Cardiac fibroblast (primary cell): ENCODE measurements at regions not wholly inside any gene's neighbourhood (a gene's known extent, or its start where the extent isn't known, plus 50 kb on each side); places are given as distances from the start of the nearest gene placed in this dataset.
A peak's percentile ranks its signal among the peaks of the same experiment; 100 is the strongest.

Experiments
- DNase-seq, 2 donors: peaks; one replicate each; pipeline versions ENCODE4 v3.0.0 to v3.0.0-alpha.2; 2010; ENCODE audit warnings: low read depth in 2 of 2
- H3K4me3 ChIP-seq, 2 donors: replicated peaks in 1 of 2; 1 replicate in 1 of 2; 2 replicates in 1 of 2; pipeline ENCODE4 v1.5.1; 2011; ENCODE audit warnings: low read depth in 2 of 2, low read length in 2 of 2, mild to moderate bottlenecking in 2 of 2, moderate library complexity in 1 of 2
- TF ChIP-seq, protein P1 (sequence below): IDR thresholded peaks from one replicate; pipeline ENCODE4 v1.5.1; 2011; ENCODE audit warnings: low read depth, mild to moderate bottlenecking, low read length, inconsistent platforms

- no peak for DNase-seq
- no peak overlapping the region for H3K4me3 ChIP-seq
- TF ChIP-seq, protein P1, sequence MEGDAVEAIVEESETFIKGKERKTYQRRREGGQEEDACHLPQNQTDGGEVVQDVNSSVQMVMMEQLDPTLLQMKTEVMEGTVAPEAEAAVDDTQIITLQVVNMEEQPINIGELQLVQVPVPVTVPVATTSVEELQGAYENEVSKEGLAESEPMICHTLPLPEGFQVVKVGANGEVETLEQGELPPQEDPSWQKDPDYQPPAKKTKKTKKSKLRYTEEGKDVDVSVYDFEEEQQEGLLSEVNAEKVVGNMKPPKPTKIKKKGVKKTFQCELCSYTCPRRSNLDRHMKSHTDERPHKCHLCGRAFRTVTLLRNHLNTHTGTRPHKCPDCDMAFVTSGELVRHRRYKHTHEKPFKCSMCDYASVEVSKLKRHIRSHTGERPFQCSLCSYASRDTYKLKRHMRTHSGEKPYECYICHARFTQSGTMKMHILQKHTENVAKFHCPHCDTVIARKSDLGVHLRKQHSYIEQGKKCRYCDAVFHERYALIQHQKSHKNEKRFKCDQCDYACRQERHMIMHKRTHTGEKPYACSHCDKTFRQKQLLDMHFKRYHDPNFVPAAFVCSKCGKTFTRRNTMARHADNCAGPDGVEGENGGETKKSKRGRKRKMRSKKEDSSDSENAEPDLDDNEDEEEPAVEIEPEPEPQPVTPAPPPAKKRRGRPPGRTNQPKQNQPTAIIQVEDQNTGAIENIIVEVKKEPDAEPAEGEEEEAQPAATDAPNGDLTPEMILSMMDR: peak; percentile 33
These were observed 1167.5 kb upstream of the ACVR2A start for GRCh38 chr2:146677280-146677679.

DNA sequence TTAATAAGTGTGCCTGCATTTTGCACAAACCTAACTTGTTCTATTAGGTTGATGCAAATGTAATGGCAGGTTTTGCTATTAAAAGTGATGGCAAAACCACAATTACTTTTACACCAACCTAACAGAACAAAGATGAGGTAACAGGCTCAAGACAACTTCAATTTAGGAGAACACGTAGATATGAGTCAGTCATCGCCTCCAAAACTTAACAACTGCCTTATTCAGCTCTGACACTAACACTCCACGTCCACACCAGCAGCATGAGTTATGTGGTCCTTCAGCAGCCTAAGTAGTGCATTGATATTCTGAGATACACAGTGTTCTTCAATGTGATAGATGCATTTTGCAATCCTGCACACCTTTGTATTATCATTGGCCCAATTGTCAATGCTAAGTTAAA is 1175.1 kb upstream of the ACVR2A start:
- TF ChIP-seq, protein P1: no peak

GRCh38 chr2:146666340-146666739 is 1178.5 kb upstream of the ACVR2A start:
- TF ChIP-seq, protein P1: no peak
- peak; percentile 10 to 72 for DNase-seq
- no peak overlapping the region for H3K4me3 ChIP-seq

More for the DNA sequence above, 1175.1 kb upstream of the ACVR2A start:
- H3K4me3 ChIP-seq: no peak overlapping the region
- no peak for DNase-seq

DNA sequence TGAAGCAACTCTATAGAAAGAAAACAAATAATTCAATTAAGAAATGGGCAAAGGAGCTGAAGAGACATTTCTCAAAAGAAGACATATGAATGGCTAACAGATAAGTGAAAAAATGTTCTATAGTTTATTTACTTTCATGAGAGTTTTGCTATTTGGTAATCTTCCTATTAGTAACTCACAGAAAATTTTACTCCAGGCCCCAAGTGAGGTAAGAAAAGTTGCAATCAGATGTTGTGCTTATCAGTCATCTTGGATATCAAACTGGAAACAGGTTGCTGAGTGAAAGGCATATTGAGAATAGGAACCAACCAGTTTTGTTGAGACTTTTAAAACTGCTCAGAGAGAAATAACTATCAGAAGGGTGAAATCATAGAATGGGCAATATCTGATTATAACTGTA is 1179.0 kb upstream of the ACVR2A start:
- no peak overlapping the region for H3K4me3 ChIP-seq
- DNase-seq: peak in 1 of 2 donors; percentile 44
- TF ChIP-seq, protein P1: no peak

GRCh38 chr2:146661473-146662096 is 1183.2 kb upstream of the ACVR2A start:
- DNase-seq: peak; percentile 65 to 70
- TF ChIP-seq, protein P1: peak; percentile 62
- no peak overlapping the region for H3K4me3 ChIP-seq

DNA sequence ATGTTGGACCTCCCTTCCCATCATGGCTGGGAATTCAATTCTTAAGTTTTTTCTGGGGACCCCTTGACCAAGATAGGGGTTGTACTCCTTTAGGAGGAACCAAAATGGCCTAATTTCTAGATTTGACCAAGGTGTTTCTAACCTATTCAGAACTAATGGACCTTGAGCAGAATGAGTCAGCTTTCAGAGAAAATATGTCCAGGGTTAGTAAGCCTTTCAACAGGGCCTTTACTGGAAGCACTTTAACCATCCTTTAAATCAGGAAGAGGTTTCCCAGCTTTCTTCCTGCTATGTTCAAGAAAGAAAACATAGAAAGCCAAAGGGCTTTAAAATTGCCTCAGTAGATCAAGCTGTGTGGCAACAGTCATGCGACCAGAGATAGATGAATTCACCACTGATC is 1184.9 kb upstream of the ACVR2A start:
- TF ChIP-seq, protein P1: no peak
- no peak for DNase-seq

GRCh38 chr2:146652311-146652710 is 1192.5 kb upstream of the ACVR2A start:
- H3K4me3 ChIP-seq: no peak overlapping the region
- TF ChIP-seq, protein P1: no peak
- peak in 1 of 2 donors; percentile 34 for DNase-seq

More for the DNA sequence above, 1184.9 kb upstream of the ACVR2A start:
- H3K4me3 ChIP-seq: no peak overlapping the region
